NB4 (cell line): ENCODE measurements at regions not wholly inside any gene's neighbourhood (a gene's known extent, or its start where the extent isn't known, plus 50 kb on each side); places are given as distances from the start of the nearest gene placed in this dataset.

ENCODE experiments used
- DNase-seq: peaks from one replicate; pipeline ENCODE4 v3.0.0; 2010; ENCODE audit warnings: low read depth
- H3K4me3 ChIP-seq: one replicate; pipeline ENCODE4 v1.5.1; 2011; ENCODE audit warnings: mild to moderate bottlenecking, low read depth, low read length, moderate library complexity
- CTCF ChIP-seq: IDR thresholded peaks from one replicate; pipeline ENCODE4 v1.5.1; 2012; ENCODE audit warnings: low read depth, low read length
- MAX ChIP-seq: IDR thresholded peaks from 2 replicates; pipeline ENCODE4 v1.6.1; 2011; ENCODE audit warnings: low read depth, low read length
- MYC ChIP-seq: IDR thresholded peaks from 2 replicates; pipeline ENCODE4 v1.6.1; 2011; ENCODE audit warnings: low read depth, low read length
- POLR2A ChIP-seq: IDR thresholded peaks from 2 replicates; pipeline ENCODE4 v1.6.1; 2011; ENCODE audit warnings: mild to moderate bottlenecking; ENCODE audit not compliant: insufficient read length; ENCODE audit errors: extremely low read depth

- TF ChIP-seq MAX (no peak), POLR2A (no peak)
- no peak for DNase-seq
- no peak overlapping the region for H3K4me3 ChIP-seq
These were observed 71.4 kb upstream of the ESRRG start for GRCh38 chr1:216794586-216794985.

GRCh38 chr1:216793973-216794372 is 70.7 kb upstream of the ESRRG start:
- no peak overlapping the region for H3K4me3 ChIP-seq
- no peak for TF ChIP-seq CTCF
- no peak for TF ChIP-seq MYC
- TF ChIP-seq POLR2A: no peak
- no peak for TF ChIP-seq MAX
- no peak for DNase-seq

GRCh38 chr1:216793303-216793702 is 70.1 kb upstream of the ESRRG start:
- no peak for DNase-seq
- TF ChIP-seq POLR2A: no peak
- TF ChIP-seq MYC: no peak
- TF ChIP-seq MAX: no peak
- TF ChIP-seq CTCF: no peak
- no peak overlapping the region for H3K4me3 ChIP-seq

- no peak for DNase-seq
- TF ChIP-seq MYC (no peak), POLR2A (no peak), MAX (no peak), CTCF (no peak)
- H3K4me3 ChIP-seq: no peak overlapping the region
These were observed 65.4 kb upstream of the ESRRG start for GRCh38 chr1:216788671-216789070.

GRCh38 chr1:216785737-216786136 is 62.5 kb upstream of the ESRRG start:
- TF ChIP-seq POLR2A (no peak), MAX (no peak), MYC (no peak), CTCF (no peak)
- no peak for DNase-seq

GRCh38 chr1:216785221-216785620 is 62.0 kb upstream of the ESRRG start:
- no peak for DNase-seq
- TF ChIP-seq POLR2A (no peak), MAX (no peak), MYC (no peak), CTCF (no peak)
- H3K4me3 ChIP-seq: no peak overlapping the region

More at GRCh38 chr1:216785737-216786136, 62.5 kb upstream of the ESRRG start:
- H3K4me3 ChIP-seq: no peak overlapping the region
